Large intestine (tissue), 3 donors: ENCODE measurements at regions not wholly inside any gene's neighbourhood (a gene's known extent, or its start where the extent isn't known, plus 50 kb on each side); places are given as distances from the start of the nearest gene placed in this dataset.
"Not testable (repeated sequence)": the region's sequence is repeated elsewhere in the genome, so short reads cannot be mapped to it uniquely, and the experiment has no call there.

Experiments
- DNase-seq, 2 donors: peaks; one replicate each; pipeline versions ENCODE4 v3.0.0 to v3.0.0-alpha.2; 2013
- H3K27ac ChIP-seq: one replicate; pipeline ENCODE4 v1.5.1; 2013; ENCODE audit warnings: low read length
- H3K27me3 ChIP-seq: 2 replicates; pipeline ENCODE4 v1.6.1; 2013; ENCODE audit warnings: low read length; ENCODE audit not compliant: control insufficient read depth, insufficient read depth
- H3K36me3 ChIP-seq: 2 replicates; pipeline ENCODE4 v1.6.1; 2013; ENCODE audit warnings: low read length; ENCODE audit not compliant: control insufficient read depth, insufficient read depth
- H3K4me1 ChIP-seq: one replicate; pipeline ENCODE4 v1.6.1; 2013; ENCODE audit warnings: low read length; ENCODE audit not compliant: control insufficient read depth, insufficient read depth
- H3K4me3 ChIP-seq: one replicate; pipeline ENCODE4 v1.5.1; 2013; ENCODE audit warnings: low read length
- H3K9me3 ChIP-seq: one replicate; pipeline ENCODE4 v1.6.1; 2013; ENCODE audit warnings: mild to moderate bottlenecking, low read depth, low read length, moderate library complexity; ENCODE audit not compliant: control insufficient read depth
- WGBS: methylation state at CpG from one replicate; pipeline ENCODE4 v1.1.5; 2013; ENCODE audit warnings: low lambda C conversion rate; ENCODE audit not compliant: insufficient coverage; 5-methylcytosine and 5-hydroxymethylcytosine counted together

- Histone ChIP-seq H3K4me1 (no peaks in the 10 kb centered on the region), H3K36me3 (no peaks in the 10 kb centered on the region), H3K4me3 (no peak overlapping the region), H3K27me3 (no peaks in the 10 kb centered on the region), H3K9me3 (no peaks in the 10 kb centered on the region), H3K27ac (no peak overlapping the region)
- 100% methylated on average over 1 of the region's 1 CpG for WGBS
- no peak for DNase-seq
Observed at GRCh38 chr5:25459082-25459481, 814.3 kb upstream of the CDH10 start.

DNA sequence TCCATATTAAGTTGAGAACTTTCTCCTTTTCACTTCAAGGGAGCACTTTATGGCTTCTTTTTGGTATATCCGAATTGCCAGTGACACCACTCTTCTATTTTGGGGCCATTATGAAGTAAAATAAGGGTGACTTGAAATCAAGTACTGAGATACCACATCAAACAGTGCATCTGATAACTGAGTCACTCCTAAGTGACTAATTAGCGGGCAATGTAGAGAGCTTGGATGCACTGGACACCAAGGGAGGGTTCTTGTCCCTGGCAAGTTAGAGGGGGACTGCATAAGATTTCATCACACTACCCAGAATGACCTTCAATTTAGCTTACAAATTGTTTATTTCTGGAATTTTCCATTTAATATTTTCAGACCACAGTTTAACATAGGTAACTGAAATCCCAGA, 813.9 kb upstream of the CDH10 start:
- DNase-seq, result no peak
- Histone ChIP-seq H3K4me1 (no peaks in the 10 kb centered on the region), H3K27ac (no peak overlapping the region), H3K27me3 (no peaks in the 10 kb centered on the region), H3K9me3 (no peaks in the 10 kb centered on the region), H3K4me3 (no peak overlapping the region), H3K36me3 (no peaks in the 10 kb centered on the region)
- 83% methylated on average over 1 of the region's 2 CpGs for WGBS

- no peaks in the 10 kb centered on the region for H3K36me3 ChIP-seq
- no peak overlapping the region for H3K27ac ChIP-seq
- DNase-seq, result no peak
- H3K4me1 ChIP-seq, result no peaks in the 10 kb centered on the region
- H3K9me3 ChIP-seq, result no peaks in the 10 kb centered on the region
- no peak overlapping the region for H3K4me3 ChIP-seq
- no peaks in the 10 kb centered on the region for H3K27me3 ChIP-seq
Observed at GRCh38 chr5:25453500-25453899, 808.7 kb upstream of the CDH10 start.

- no peak for DNase-seq
- H3K4me3 ChIP-seq, result no peak overlapping the region
- no peaks in the 10 kb centered on the region for H3K4me1 ChIP-seq
- WGBS, result no CpG with 5 or more reads among the region's 2 CpGs
- H3K27me3 ChIP-seq, result no peaks in the 10 kb centered on the region
- H3K36me3 ChIP-seq, result no peaks in the 10 kb centered on the region
- no peak overlapping the region for H3K27ac ChIP-seq
- no peaks in the 10 kb centered on the region for H3K9me3 ChIP-seq
Observed at GRCh38 chr5:25451294-25451693, 806.5 kb upstream of the CDH10 start.

DNA sequence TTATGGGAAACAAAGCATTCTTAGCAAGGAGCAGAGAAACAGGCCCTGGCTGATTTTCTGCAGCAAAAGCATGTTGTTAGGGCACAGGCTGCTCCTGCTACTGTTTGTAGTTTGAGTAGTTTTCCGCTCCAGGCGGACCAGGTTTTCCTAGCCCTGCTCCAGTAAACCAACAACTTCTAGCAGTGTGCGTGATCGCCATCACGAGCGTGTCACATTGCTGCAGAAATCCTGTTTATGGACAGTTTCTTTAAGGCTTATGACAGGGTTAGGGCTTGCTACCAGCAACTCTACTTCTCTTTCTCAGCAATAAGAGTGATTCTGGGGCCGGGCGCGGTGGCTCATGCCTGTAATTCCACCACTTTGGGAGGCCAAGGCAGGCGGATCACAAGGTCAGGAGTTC, 803.9 kb upstream of the CDH10 start:
- Histone ChIP-seq H3K36me3 (no peaks in the 10 kb centered on the region), H3K4me1 (no peaks in the 10 kb centered on the region), H3K27me3 (no peaks in the 10 kb centered on the region), H3K4me3 (no peak overlapping the region), H3K9me3 (no peaks in the 10 kb centered on the region), H3K27ac (no peak overlapping the region)
- no CpG with 5 or more reads among the region's 10 CpGs for WGBS
- DNase-seq, result no peak

GRCh38 chr5:25448190-25448621, 803.4 kb upstream of the CDH10 start:
- WGBS, result no CpG with 5 or more reads among the region's 6 CpGs
- H3K36me3 ChIP-seq, result no peaks in the 10 kb centered on the region
- H3K4me1 ChIP-seq, result no peaks in the 10 kb centered on the region
- no peaks in the 10 kb centered on the region for H3K27me3 ChIP-seq
- no peaks in the 10 kb centered on the region for H3K9me3 ChIP-seq
- no peak overlapping the region for H3K27ac ChIP-seq
- no peak for DNase-seq
- H3K4me3 ChIP-seq, result no peak overlapping the region

DNA sequence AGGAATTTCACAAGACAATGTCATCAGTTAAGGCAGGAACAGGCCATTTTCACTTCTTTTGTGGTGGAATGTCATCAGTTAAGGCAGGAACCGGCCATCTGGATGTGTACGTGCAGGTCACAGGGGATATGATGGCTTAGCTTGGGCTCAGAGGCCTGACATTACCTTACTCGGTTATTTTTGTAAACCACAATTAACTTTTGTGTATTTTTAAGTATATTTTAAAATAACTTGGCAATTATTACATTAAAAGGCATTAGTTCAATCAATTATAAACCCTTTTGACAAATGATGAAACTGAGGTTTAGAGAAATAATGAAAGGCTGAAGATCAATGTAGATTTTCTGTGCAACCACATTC, 801.3 kb upstream of the CDH10 start:
- 92% methylated on average over 2 of the region's 3 CpGs for WGBS
- not testable (repeated sequence) for H3K4me3 ChIP-seq, H3K4me1 ChIP-seq, DNase-seq, H3K36me3 ChIP-seq, H3K27ac ChIP-seq, H3K9me3 ChIP-seq, H3K27me3 ChIP-seq

DNA sequence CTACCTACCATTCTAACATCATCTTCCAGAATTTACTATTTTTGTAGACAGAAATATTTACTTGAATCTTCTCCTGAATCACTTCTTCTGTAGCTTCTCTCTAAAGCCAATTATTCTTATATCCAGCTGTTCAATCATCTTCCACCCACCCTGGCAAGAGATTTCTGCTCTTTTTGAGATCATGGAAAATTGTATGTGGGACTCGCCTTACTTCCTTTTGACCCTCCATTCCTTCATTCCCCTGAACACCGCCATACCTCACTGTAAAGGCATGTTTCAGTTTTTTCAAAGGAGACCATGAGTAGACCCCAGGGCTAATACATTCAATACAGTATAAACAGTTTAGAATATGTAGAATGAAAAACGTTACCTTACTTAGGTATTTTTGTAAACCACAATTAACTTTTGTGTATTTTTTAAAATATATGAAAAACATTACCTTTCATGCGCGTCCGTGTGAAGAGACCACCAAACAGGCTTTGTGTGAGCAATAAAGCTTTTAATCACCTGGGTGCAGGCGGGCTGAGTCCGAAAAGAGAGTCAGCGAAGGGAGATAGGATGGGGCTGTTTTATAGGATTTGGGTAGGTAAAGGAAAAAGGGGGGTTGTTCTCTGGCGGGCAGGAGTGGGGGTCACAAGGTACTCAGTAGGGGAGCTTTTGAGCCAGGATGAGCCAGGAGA, 800.7 kb upstream of the CDH10 start:
- not testable (repeated sequence) for H3K27me3 ChIP-seq, H3K4me1 ChIP-seq, H3K9me3 ChIP-seq, H3K4me3 ChIP-seq, H3K27ac ChIP-seq, DNase-seq, H3K36me3 ChIP-seq
- WGBS, result 57% methylated on average over 1 of the region's 10 CpGs

DNA sequence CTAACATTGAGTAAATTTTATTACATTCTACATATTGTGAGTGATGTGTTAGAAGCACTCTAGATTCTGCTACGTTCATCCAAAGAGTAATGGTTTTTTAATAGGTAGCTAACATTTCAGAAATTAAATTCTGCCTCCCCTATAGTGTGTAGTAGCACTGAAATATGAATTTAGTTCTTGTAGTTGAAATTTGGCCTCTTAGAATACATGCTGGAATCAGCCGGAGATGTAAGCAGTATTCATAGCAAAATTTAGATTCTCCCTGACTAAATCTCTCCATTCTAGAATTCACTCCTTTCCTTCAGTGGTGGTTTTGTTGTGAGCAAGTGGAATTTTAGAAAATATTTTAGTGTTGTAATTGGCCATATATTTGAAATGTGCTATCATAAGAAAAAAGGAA, 799.9 kb upstream of the CDH10 start:
- no peaks in the 10 kb centered on the region for H3K36me3 ChIP-seq
- DNase-seq, result no peak
- no peaks in the 10 kb centered on the region for H3K27me3 ChIP-seq
- H3K27ac ChIP-seq, result no peak overlapping the region
- WGBS, result 80% methylated on average over 1 of the region's 2 CpGs
- no peaks in the 10 kb centered on the region for H3K9me3 ChIP-seq
- no peak overlapping the region for H3K4me3 ChIP-seq
- H3K4me1 ChIP-seq, result no peaks in the 10 kb centered on the region

GRCh38 chr5:25441810-25442209, 797.0 kb upstream of the CDH10 start:
- no peaks in the 10 kb centered on the region for H3K36me3 ChIP-seq
- no peak overlapping the region for H3K4me3 ChIP-seq
- DNase-seq, result no peak
- H3K27me3 ChIP-seq, result no peaks in the 10 kb centered on the region
- no peaks in the 10 kb centered on the region for H3K9me3 ChIP-seq
- WGBS, result no CpG with 5 or more reads among the region's 4 CpGs
- no peak overlapping the region for H3K27ac ChIP-seq
- no peaks in the 10 kb centered on the region for H3K4me1 ChIP-seq

GRCh38 chr5:25439025-25439424, 794.2 kb upstream of the CDH10 start:
- no peaks in the 10 kb centered on the region for H3K36me3 ChIP-seq
- no peaks in the 10 kb centered on the region for H3K4me1 ChIP-seq
- no peak overlapping the region for H3K27ac ChIP-seq
- H3K4me3 ChIP-seq, result no peak overlapping the region
- 100% methylated on average over 1 of the region's 5 CpGs for WGBS
- no peaks in the 10 kb centered on the region for H3K27me3 ChIP-seq
- H3K9me3 ChIP-seq, result no peaks in the 10 kb centered on the region
- DNase-seq, result no peak
